OCI-LY7 (cell line): ENCODE measurements at regions not wholly inside any gene's neighbourhood (a gene's known extent, or its start where the extent isn't known, plus 50 kb on each side); places are given as distances from the start of the nearest gene placed in this dataset.

Experiments used
- BruUV-seq: library from RNA; stranded (reverse); fragments of 400-500 nt; replicated peaks from 2 replicates; lab custom pipeline; 2021; lab: Mats Ljungman, UMichigan
- CTCF ChIA-PET: fragments of 300-600 bp; sonication (Branson Sonifier 250); formaldehyde crosslinking; loops from one replicate; lab custom pipeline; 2022; ENCODE audit warnings: antibody characterized with exemption; ENCODE audit not compliant: unreplicated experiment; lab: Charles Lee
- POLR2A ChIA-PET: fragments of 300-600 bp; sonication (Branson Sonifier 250); formaldehyde crosslinking; loops from one replicate; lab custom pipeline; 2022; ENCODE audit warnings: antibody characterized with exemption; lab: Charles Lee
- DNase-seq: peaks from one replicate; pipeline ENCODE4 v3.0.0-alpha.2; 2015; ENCODE audit warnings: low spot score
- H2AFZ ChIP-seq: fragments of 200-600 bp; sonication (generic), shearing (Covaris generic); 2 replicates; pipeline ENCODE4 v1.6.1; 2014; ENCODE audit warnings: mild to moderate bottlenecking, antibody characterized with exemption, low read length, moderate library complexity
- H3K27ac ChIP-seq: fragments of 200-600 bp; sonication (generic); 2 replicates; pipeline ENCODE4 v1.5.1; 2014; ENCODE audit warnings: mixed run types, low read depth, mild to moderate bottlenecking, moderate library complexity, low read length, inconsistent platforms; ENCODE audit not compliant: poor library complexity, severe bottlenecking
- H3K36me3 ChIP-seq: fragments of 200-600 bp; sonication (generic); 2 replicates; pipeline ENCODE4 v1.6.1; 2014; ENCODE audit warnings: mild to moderate bottlenecking, antibody characterized with exemption, low read length, moderate library complexity, mixed read lengths; ENCODE audit not compliant: insufficient read depth
- H3K4me1 ChIP-seq: fragments of 200-600 bp; sonication (generic); 2 replicates; pipeline ENCODE4 v1.5.1; 2014; ENCODE audit warnings: mild to moderate bottlenecking, low read length; ENCODE audit not compliant: insufficient read depth, poor library complexity, severe bottlenecking
- H3K4me2 ChIP-seq: fragments of 200-600 bp; sonication (generic); 2 replicates; pipeline ENCODE4 v1.6.1; 2014; ENCODE audit warnings: mild to moderate bottlenecking, low read length
- H3K4me3 ChIP-seq: fragments of 200-600 bp; sonication (generic); 2 replicates; pipeline ENCODE4 v1.5.1; 2014; ENCODE audit warnings: mild to moderate bottlenecking, low read depth, low read length; ENCODE audit not compliant: poor library complexity, severe bottlenecking
- H3K79me2 ChIP-seq: fragments of 200-600 bp; sonication (generic); 2 replicates; pipeline ENCODE4 v1.6.1; 2016; ENCODE audit warnings: low read depth, mild to moderate bottlenecking, low read length, moderate library complexity, mixed read lengths; ENCODE audit not compliant: insufficient read depth
- H3K9me2 ChIP-seq: fragments of 200-600 bp; sonication (generic); 2 replicates; pipeline ENCODE4 v1.6.1; 2016; ENCODE audit warnings: mild to moderate bottlenecking, low read length, mixed read lengths; ENCODE audit not compliant: insufficient read depth
- H3K9me3 ChIP-seq: fragments of 200-600 bp; sonication (generic); 2 replicates; pipeline ENCODE4 v1.6.1; 2014; ENCODE audit warnings: mild to moderate bottlenecking, mixed run types, low read length, mixed read lengths
- H4K20me1 ChIP-seq: fragments of 200-600 bp; sonication (generic); 2 replicates; pipeline ENCODE4 v1.6.1; 2014; ENCODE audit warnings: mild to moderate bottlenecking, antibody characterized with exemption, low read length, moderate library complexity, mixed read lengths; ENCODE audit not compliant: insufficient read depth
- EZH2phosphoT487 ChIP-seq: fragments of 200-600 bp; sonication (generic); IDR thresholded peaks from 2 replicates; pipeline ENCODE4 v1.6.1; 2018; ENCODE audit warnings: low read depth, borderline replicate concordance, mild to moderate bottlenecking, mixed run types, antibody characterized with exemption, low read length, moderate library complexity, mixed read lengths
- intact Hi-C: fragments of 100-400 bp; cut with micrococcal nuclease; formaldehyde crosslinking; loops from one replicate; pipeline ENCODE4 v1.10.0; 2022; ENCODE audit not compliant: unreplicated experiment
- TF ChIP-seq, protein P1 (sequence below): fragments of 200-600 bp; sonication (generic); conservative IDR thresholded peaks from 2 replicates; pipeline ENCODE4 v1.5.1; 2014; ENCODE audit warnings: mild to moderate bottlenecking, antibody characterized with exemption, low read length, moderate library complexity, mixed read lengths

DNA sequence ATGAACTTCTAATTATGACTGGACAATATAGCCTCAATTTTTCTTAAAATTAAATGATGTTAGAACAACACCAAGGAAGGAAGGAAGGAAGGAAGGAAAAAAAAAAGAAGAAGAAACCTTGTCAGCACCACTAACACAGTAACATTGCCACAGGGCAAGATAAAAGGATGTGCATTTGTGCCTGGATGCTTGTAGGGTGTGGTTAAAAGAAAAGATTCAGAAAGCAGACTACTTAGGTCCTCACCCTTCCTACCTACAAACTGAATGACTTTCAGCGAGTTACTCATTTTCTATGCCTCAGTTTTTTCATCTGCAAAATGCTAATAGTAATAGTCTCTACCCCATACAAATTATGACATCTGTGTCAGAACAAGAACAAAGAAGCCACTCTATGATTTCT, 778.3 kb downstream of the MCTP2 start:
- TF ChIP-seq, protein P1, sequence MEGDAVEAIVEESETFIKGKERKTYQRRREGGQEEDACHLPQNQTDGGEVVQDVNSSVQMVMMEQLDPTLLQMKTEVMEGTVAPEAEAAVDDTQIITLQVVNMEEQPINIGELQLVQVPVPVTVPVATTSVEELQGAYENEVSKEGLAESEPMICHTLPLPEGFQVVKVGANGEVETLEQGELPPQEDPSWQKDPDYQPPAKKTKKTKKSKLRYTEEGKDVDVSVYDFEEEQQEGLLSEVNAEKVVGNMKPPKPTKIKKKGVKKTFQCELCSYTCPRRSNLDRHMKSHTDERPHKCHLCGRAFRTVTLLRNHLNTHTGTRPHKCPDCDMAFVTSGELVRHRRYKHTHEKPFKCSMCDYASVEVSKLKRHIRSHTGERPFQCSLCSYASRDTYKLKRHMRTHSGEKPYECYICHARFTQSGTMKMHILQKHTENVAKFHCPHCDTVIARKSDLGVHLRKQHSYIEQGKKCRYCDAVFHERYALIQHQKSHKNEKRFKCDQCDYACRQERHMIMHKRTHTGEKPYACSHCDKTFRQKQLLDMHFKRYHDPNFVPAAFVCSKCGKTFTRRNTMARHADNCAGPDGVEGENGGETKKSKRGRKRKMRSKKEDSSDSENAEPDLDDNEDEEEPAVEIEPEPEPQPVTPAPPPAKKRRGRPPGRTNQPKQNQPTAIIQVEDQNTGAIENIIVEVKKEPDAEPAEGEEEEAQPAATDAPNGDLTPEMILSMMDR = no peak
- TF ChIP-seq EZH2phosphoT487 = no peak
- intact Hi-C loops = no loop called here
- Histone ChIP-seq H3K4me1 (no peaks in the 10 kb centered on the region), H3K27ac (no peak overlapping the region), H3K4me3 (no peak overlapping the region), H3K79me2 (no peaks in the 10 kb centered on the region), H3K4me2 (no peak overlapping the region), H3K36me3 (no peaks in the 10 kb centered on the region), H4K20me1 (no peaks in the 10 kb centered on the region), H2AFZ (no peak overlapping the region), H3K9me3 (no peaks in the 10 kb centered on the region), H3K9me2 (no peaks in the 10 kb centered on the region)
- DNase-seq = no peak
- POLR2A ChIA-PET = interaction anchor here (0.6 kb wide), 1 partner anchor 87 kb away, joined by 3 read pairs; no protein-coding TSS in a partner anchor
- CTCF ChIA-PET = no interaction called here
- BruUV-seq = no TSS peak

DNA sequence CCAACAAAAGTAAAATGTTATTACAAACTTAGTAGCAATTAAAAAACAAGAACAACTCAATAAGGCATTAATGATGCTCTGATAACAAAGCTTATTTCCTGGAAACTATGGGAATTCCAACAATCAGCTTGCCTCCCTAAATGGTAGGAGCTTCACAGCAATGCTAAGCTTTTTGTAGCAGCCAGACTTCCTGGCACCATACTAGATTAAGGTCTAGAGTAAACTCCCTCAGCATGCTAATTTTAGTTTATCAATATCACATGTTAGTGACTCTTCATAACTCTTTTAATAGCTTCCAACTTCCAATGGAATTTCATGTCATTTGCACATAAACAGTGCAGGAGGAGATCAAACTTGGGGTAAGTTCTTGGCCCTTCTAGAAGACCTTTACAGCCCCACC, 782.0 kb downstream of the MCTP2 start:
- H3K79me2 ChIP-seq = no peaks in the 10 kb centered on the region
- no peak overlapping the region for H3K4me2 ChIP-seq
- no peak overlapping the region for H3K27ac ChIP-seq
- TF ChIP-seq, protein P1 = no peak
- TF ChIP-seq EZH2phosphoT487 = no peak
- H3K4me1 ChIP-seq = no peaks in the 10 kb centered on the region
- ChIA-PET POLR2A (no interaction called here), CTCF (no interaction called here)
- no peaks in the 10 kb centered on the region for H3K9me2 ChIP-seq
- intact Hi-C loops = no loop called here
- H3K9me3 ChIP-seq = no peaks in the 10 kb centered on the region
- DNase-seq = no peak
- no peaks in the 10 kb centered on the region for H4K20me1 ChIP-seq
- no peak overlapping the region for H3K4me3 ChIP-seq
- H2AFZ ChIP-seq = no peak overlapping the region
- no peaks in the 10 kb centered on the region for H3K36me3 ChIP-seq
- BruUV-seq = no TSS peak

DNA sequence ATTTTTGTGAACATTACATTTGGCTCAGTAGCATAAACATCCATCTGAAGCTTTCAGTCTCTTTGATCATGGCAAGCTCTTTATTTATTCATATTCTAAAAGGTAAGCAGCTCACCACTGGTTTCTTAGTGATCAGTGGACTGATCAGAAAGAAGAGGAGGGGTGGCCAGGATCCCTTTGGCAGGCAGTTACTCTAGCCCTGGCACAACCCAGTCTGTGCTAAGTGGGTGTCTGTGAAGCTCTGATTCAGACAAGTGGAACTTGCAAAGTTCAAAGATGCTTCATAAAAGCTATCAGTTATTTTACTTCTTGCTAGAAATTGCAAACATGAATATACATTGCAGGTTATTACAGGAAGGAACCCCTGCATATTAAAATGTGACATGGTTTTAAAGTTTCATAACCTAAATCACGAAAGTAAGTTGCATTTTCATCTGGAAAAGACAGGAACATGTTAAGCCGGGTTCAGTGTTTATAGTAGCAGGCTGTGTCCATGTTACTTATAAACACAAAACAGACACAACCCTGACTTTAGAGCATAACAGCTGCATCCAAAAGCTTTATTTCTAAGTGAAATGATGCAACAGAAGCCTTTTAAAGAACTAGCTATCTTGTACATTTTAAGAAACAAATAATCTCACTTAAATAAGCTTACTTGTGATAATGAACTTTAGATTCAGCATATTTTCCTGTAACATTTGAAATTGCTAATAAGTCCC, 785.3 kb downstream of the MCTP2 start:
- POLR2A ChIA-PET = interaction anchor here (0.9 kb wide), 1 partner anchor 11 kb away, joined by 6 read pairs; no protein-coding TSS in a partner anchor
- Histone ChIP-seq H2AFZ (no peak overlapping the region), H3K36me3 (no peaks in the 10 kb centered on the region), H3K27ac (no peak overlapping the region), H3K4me3 (no peak overlapping the region), H3K4me1 (no peaks in the 10 kb centered on the region), H3K4me2 (no peak overlapping the region), H3K79me2 (no peaks in the 10 kb centered on the region), H3K9me2 (no peaks in the 10 kb centered on the region), H3K9me3 (no peaks in the 10 kb centered on the region), H4K20me1 (no peaks in the 10 kb centered on the region)
- intact Hi-C loops = no loop called here
- no peak for DNase-seq
- no TSS peak for BruUV-seq
- TF ChIP-seq, protein P1 = no peak
- TF ChIP-seq EZH2phosphoT487 = no peak
- CTCF ChIA-PET = no interaction called here
